Central memory CD8-positive, alpha-beta T cell (primary cell): ENCODE measurements at regions not wholly inside any gene's neighbourhood (a gene's known extent, or its start where the extent isn't known, plus 50 kb on each side); places are given as distances from the start of the nearest gene placed in this dataset.
"Not testable (repeated sequence)": the region's sequence is repeated elsewhere in the genome, so short reads cannot be mapped to it uniquely, and the experiment has no call there.

ENCODE experiments used
- ATAC-seq: fragments of 150-1000 bp; cut with Tn5 transposase; replicated peaks from 2 replicates; pipeline ENCODE4 v1.10.0; 2022; ENCODE audit warnings: mild to moderate bottlenecking, moderate FRiP score, moderate number of reproducible peaks; ENCODE audit not compliant: poor library complexity, severe bottlenecking; ENCODE audit errors: extremely low read depth
- DNase-seq, 2 donors: peaks; one replicate each; pipeline ENCODE4 v3.0.0; 2021; ENCODE audit warnings: low spot score in 2 of 2
- H3K27ac Mint-ChIP-seq: one replicate; pipeline ENCODE4 v1.8.0; 2022; ENCODE audit warnings: low read depth, mild to moderate bottlenecking, moderate library complexity, mixed read lengths
- H3K27me3 Mint-ChIP-seq: one replicate; pipeline ENCODE4 v1.8.0; 2022; ENCODE audit warnings: mixed read lengths
- H3K36me3 Mint-ChIP-seq: one replicate; pipeline ENCODE4 v1.8.0; 2022; ENCODE audit warnings: mild to moderate bottlenecking, moderate library complexity, mixed read lengths; ENCODE audit not compliant: insufficient read depth
- H3K4me1 Mint-ChIP-seq: one replicate; pipeline ENCODE4 v1.8.0; 2022; ENCODE audit warnings: mixed read lengths
- H3K4me3 Mint-ChIP-seq: one replicate; pipeline ENCODE4 v1.8.0; 2022; ENCODE audit warnings: mild to moderate bottlenecking, moderate library complexity, mixed read lengths
- H3K9me3 Mint-ChIP-seq: one replicate; pipeline ENCODE4 v1.8.0; 2022; ENCODE audit warnings: mixed read lengths

DNA sequence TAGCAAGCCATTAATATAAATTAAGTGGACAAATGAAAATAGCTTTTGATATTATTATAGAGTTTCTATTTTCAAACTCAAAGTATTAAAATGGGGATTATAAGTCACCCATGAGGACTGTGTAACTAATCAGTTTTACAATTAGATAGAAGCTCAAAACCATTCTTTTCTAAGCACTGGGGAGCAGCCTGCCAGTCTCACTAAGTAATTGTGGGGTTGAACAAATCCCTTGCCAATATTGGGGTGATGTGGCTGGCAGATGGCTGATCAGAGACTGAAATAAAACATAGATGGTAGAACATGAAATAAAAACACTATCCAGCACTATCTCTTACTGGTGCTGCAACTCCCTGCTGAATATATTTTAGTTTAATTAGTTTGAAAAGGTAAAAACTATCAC lies 353.2 kb downstream of the FLRT2 start:
- H3K4me3 Mint-ChIP-seq, result no peak overlapping the region
- no peaks in the 10 kb centered on the region for H3K4me1 Mint-ChIP-seq
- H3K27ac Mint-ChIP-seq, result no peak overlapping the region
- DNase-seq (no peak), ATAC-seq (no peak)
- no peaks in the 10 kb centered on the region for H3K27me3 Mint-ChIP-seq
- H3K36me3 Mint-ChIP-seq, result peaks cover 2% of the 10 kb centered on the region
- H3K9me3 Mint-ChIP-seq, result no peaks in the 10 kb centered on the region

- Mint-ChIP-seq H3K27me3 (no peaks in the 10 kb centered on the region), H3K4me1 (no peaks in the 10 kb centered on the region), H3K36me3 (peaks cover 2% of the 10 kb centered on the region), H3K9me3 (no peaks in the 10 kb centered on the region), H3K27ac (no peak overlapping the region), H3K4me3 (no peak overlapping the region)
- no peak for ATAC-seq
- DNase-seq, result no peak
Observed at GRCh38 chr14:85881935-85882334, 352.0 kb downstream of the FLRT2 start.

GRCh38 chr14:85878874-85879273 lies 348.9 kb downstream of the FLRT2 start:
- H3K4me1 Mint-ChIP-seq, result no peaks in the 10 kb centered on the region
- peaks cover 23% of the 10 kb centered on the region for H3K27me3 Mint-ChIP-seq
- no peak overlapping the region for H3K27ac Mint-ChIP-seq
- ATAC-seq (no peak), DNase-seq (no peak)
- no peaks in the 10 kb centered on the region for H3K9me3 Mint-ChIP-seq
- no peak overlapping the region for H3K4me3 Mint-ChIP-seq
- H3K36me3 Mint-ChIP-seq, result no peaks in the 10 kb centered on the region

DNA sequence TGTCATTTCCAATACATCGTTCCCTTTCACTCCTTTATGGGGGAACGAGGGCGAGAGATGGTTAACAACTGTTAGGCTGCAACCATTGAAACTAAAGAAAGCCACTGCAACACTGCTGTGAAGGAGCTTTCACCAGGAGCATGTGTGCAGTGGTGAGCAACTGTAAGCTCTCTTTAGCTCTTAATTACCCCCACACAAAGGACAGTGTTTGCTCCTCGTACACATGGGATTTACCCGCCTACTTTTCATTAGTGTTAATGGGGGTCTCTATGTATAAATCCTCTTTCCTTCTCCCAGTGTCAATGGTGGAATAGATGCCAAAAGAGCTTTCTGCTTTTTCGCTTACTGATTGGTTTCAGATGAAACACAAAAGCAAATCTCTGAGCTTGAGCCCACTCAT lies 343.1 kb downstream of the FLRT2 start:
- H3K27ac Mint-ChIP-seq, result no peak overlapping the region
- H3K27me3 Mint-ChIP-seq, result peaks cover 32% of the 10 kb centered on the region
- H3K4me1 Mint-ChIP-seq, result no peaks in the 10 kb centered on the region
- H3K9me3 Mint-ChIP-seq, result no peaks in the 10 kb centered on the region
- ATAC-seq, result no peak
- no peaks in the 10 kb centered on the region for H3K36me3 Mint-ChIP-seq
- H3K4me3 Mint-ChIP-seq, result no peak overlapping the region
- no peak for DNase-seq

GRCh38 chr14:85867450-85867849 lies 337.5 kb downstream of the FLRT2 start:
- H3K36me3 Mint-ChIP-seq, result no peaks in the 10 kb centered on the region
- ATAC-seq, result no peak

GRCh38 chr14:85865701-85866100 lies 335.8 kb downstream of the FLRT2 start:
- Mint-ChIP-seq H3K4me3 (no peak overlapping the region), H3K9me3 (no peaks in the 10 kb centered on the region), H3K27ac (no peak overlapping the region), H3K4me1 (no peaks in the 10 kb centered on the region), H3K27me3 (no peaks in the 10 kb centered on the region), H3K36me3 (no peaks in the 10 kb centered on the region)
- ATAC-seq, result no peak
- no peak for DNase-seq

More at GRCh38 chr14:85867450-85867849, 337.5 kb downstream of the FLRT2 start:
- no peaks in the 10 kb centered on the region for H3K4me1 Mint-ChIP-seq
- no peaks in the 10 kb centered on the region for H3K9me3 Mint-ChIP-seq
- H3K4me3 Mint-ChIP-seq, result no peak overlapping the region
- no peaks in the 10 kb centered on the region for H3K27me3 Mint-ChIP-seq
- DNase-seq, result no peak
- H3K27ac Mint-ChIP-seq, result no peak overlapping the region

DNA sequence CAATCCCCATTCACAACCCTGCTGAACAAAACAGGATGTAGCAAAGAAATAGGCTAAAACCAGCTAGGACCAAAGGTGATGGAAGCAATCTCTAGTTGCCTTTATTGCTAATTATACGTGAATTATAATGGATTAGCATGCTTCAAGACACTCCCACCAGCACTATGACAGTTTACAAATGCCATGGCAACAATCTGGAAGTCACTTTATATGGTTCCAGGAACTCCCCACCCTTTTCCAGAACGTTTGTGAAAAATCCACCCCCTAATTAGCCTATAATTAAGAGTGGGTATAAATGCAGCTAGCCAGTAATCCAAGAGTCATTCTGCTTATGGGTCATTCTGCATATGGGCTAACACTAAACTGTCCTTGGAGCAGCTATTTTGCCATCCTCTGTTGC lies 328.7 kb downstream of the FLRT2 start:
- H3K4me1 Mint-ChIP-seq, result no peaks in the 10 kb centered on the region

GRCh38 chr14:85856430-85856829 lies 326.5 kb downstream of the FLRT2 start:
- Mint-ChIP-seq H3K27ac (no peak overlapping the region), H3K36me3 (no peaks in the 10 kb centered on the region), H3K9me3 (no peaks in the 10 kb centered on the region), H3K4me3 (no peak overlapping the region), H3K27me3 (peaks cover 17% of the 10 kb centered on the region), H3K4me1 (no peaks in the 10 kb centered on the region)
- ATAC-seq, result no peak
- no peak for DNase-seq

More for the DNA sequence above, 328.7 kb downstream of the FLRT2 start:
- H3K27ac Mint-ChIP-seq, result no peak overlapping the region
- ATAC-seq, result no peak
- no peak for DNase-seq
- H3K36me3 Mint-ChIP-seq, result no peaks in the 10 kb centered on the region
- H3K9me3 Mint-ChIP-seq, result no peaks in the 10 kb centered on the region
- H3K4me3 Mint-ChIP-seq, result no peak overlapping the region
- H3K27me3 Mint-ChIP-seq, result peaks cover 17% of the 10 kb centered on the region

DNA sequence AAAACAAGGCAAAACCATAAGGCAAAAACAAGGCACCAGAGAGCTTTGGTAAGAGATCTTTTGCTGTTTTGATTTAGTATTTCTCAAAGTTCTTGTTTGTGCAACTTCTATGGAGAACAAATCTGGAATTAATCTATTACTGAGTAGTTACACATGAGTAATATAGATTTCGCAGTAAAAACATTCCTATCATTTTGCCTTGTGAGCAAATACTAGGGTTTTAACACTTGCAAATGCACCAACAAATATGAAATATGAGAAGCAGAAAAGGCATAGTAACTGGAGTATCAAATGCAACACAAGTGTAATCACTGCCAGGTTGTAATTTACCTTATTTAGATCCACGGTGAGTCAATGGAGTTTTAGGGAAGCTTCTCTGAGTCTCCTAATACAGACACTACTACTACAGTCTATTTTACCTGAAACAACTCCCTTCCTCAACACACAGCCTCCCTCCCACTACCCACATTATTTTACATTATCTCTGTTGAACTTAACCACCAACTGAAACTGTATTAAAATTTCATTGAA lies 324.1 kb downstream of the FLRT2 start:
- no peaks in the 10 kb centered on the region for H3K4me1 Mint-ChIP-seq
- no peak overlapping the region for H3K27ac Mint-ChIP-seq
- H3K9me3 Mint-ChIP-seq, result no peaks in the 10 kb centered on the region
- ATAC-seq (no peak), DNase-seq (no peak)
- no peak overlapping the region for H3K4me3 Mint-ChIP-seq
- H3K36me3 Mint-ChIP-seq, result no peaks in the 10 kb centered on the region
- peaks cover 14% of the 10 kb centered on the region for H3K27me3 Mint-ChIP-seq

- no peak for DNase-seq
- Mint-ChIP-seq H3K4me1 (no peaks in the 10 kb centered on the region), H3K9me3 (no peaks in the 10 kb centered on the region), H3K27me3 (peaks cover 8% of the 10 kb centered on the region), H3K4me3 (no peak overlapping the region), H3K27ac (no peak overlapping the region), H3K36me3 (no peaks in the 10 kb centered on the region)
- no peak for ATAC-seq
Observed at GRCh38 chr14:85852906-85853305, 323.0 kb downstream of the FLRT2 start.

DNA sequence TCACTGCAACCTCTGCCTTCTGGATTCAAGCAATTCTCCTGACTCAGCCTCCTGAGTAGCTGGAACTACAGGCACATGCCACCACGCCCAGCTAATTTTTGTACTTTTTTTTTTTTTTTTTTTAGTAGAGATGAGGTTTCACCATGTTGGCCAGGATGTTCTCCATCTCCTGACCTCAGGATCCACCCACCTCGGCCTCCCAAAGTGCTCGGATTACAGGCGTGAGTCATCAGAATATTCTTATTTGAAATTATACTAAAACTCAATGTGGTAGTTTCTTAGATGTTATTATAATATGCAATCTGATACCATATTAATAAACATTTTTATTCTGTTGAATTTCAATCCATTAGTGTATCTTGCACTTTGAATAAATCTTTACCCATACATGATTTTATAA lies 322.2 kb downstream of the FLRT2 start:
- not testable (repeated sequence) for DNase-seq, H3K27me3 Mint-ChIP-seq, H3K9me3 Mint-ChIP-seq, H3K36me3 Mint-ChIP-seq, H3K4me1 Mint-ChIP-seq, ATAC-seq, H3K27ac Mint-ChIP-seq, H3K4me3 Mint-ChIP-seq

GRCh38 chr14:85830549-85830948 lies 300.6 kb downstream of the FLRT2 start:
- H3K36me3 Mint-ChIP-seq, H3K4me3 Mint-ChIP-seq, ATAC-seq, DNase-seq, H3K9me3 Mint-ChIP-seq, H3K4me1 Mint-ChIP-seq, H3K27ac Mint-ChIP-seq, H3K27me3 Mint-ChIP-seq: not testable (repeated sequence)

GRCh38 chr14:85829601-85830000 lies 299.7 kb downstream of the FLRT2 start:
- not testable (repeated sequence) for H3K27me3 Mint-ChIP-seq, H3K27ac Mint-ChIP-seq, H3K9me3 Mint-ChIP-seq, H3K4me3 Mint-ChIP-seq, ATAC-seq, H3K4me1 Mint-ChIP-seq, H3K36me3 Mint-ChIP-seq, DNase-seq

DNA sequence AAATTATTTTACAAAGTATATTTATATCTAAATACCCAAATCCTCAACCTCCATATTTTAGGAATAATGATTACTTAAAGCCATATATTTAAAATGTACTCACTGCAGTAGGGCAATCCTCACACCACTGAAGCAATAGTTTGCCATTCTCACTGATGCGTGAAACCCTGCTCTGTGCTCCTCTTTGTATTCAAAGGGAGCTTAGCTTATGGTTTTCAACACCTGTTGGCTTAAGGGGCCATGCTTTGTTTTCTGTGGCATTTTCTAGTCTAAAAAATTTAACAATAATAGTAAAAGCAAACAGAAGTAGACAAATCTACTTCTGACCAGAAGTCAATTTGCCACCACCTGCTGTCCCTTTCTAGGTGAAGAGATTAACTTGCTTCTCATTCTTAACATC lies 294.6 kb downstream of the FLRT2 start:
- Mint-ChIP-seq H3K36me3 (no peaks in the 10 kb centered on the region), H3K27ac (no peak overlapping the region), H3K27me3 (no peaks in the 10 kb centered on the region), H3K4me1 (no peaks in the 10 kb centered on the region), H3K9me3 (no peaks in the 10 kb centered on the region), H3K4me3 (no peak overlapping the region)
- DNase-seq (no peak), ATAC-seq (no peak)
